ENCODE measurements at regions not wholly inside any gene's neighbourhood (a gene's known extent, or its start where the extent isn't known, plus 50 kb on each side); places are given as distances from the start of the nearest gene placed in this dataset.

- Histone ChIP-seq H3K9ac (ENCODE audit: low read length) (no peak overlapping the region), H3K9me3 (ENCODE audit: control insufficient read depth, low read length) (no peaks in the 10 kb centered on the region), H3K4me3 (ENCODE audit: low read length) (no peak overlapping the region), H3K27me3 (replicated peaks; ENCODE audit: control insufficient read depth, insufficient read depth, low read length) (no peaks in the 10 kb centered on the region), H3K4me1 (ENCODE audit: control insufficient read depth, insufficient read depth, low read length) (peaks cover 26% of the 10 kb centered on the region), H3K36me3 (ENCODE audit: control insufficient read depth, insufficient read depth, low read length, severe bottlenecking) (no peaks in the 10 kb centered on the region)
- DNase-seq (ENCODE audit: low read depth): peak; percentile 76
These were observed 59.5 kb downstream of the PTGS2 start for GRCh38 chr1:186620566-186621350.

- H3K4me3 ChIP-seq (ENCODE audit: low read length): peak overlapping the region; percentile 82
- peaks cover 26% of the 10 kb centered on the region for H3K4me1 ChIP-seq (ENCODE audit: control insufficient read depth, insufficient read depth, low read length)
- no peaks in the 10 kb centered on the region for H3K27me3 ChIP-seq (replicated peaks; ENCODE audit: control insufficient read depth, insufficient read depth, low read length)
- H3K9ac ChIP-seq (ENCODE audit: low read length): peak overlapping the region; percentile 61
- peak; percentile 60 for DNase-seq (ENCODE audit: low read depth)
- no peaks in the 10 kb centered on the region for H3K9me3 ChIP-seq (ENCODE audit: control insufficient read depth, low read length)
- no peaks in the 10 kb centered on the region for H3K36me3 ChIP-seq (ENCODE audit: control insufficient read depth, insufficient read depth, low read length, severe bottlenecking)
These were observed 61.6 kb downstream of the PTGS2 start for GRCh38 chr1:186618401-186619170.

- H3K9me3 ChIP-seq (ENCODE audit: control insufficient read depth, low read length): no peaks in the 10 kb centered on the region
- no peaks in the 10 kb centered on the region for H3K27me3 ChIP-seq (replicated peaks; ENCODE audit: control insufficient read depth, insufficient read depth, low read length)
- DNase-seq (ENCODE audit: low read depth): no peak
- peaks cover 26% of the 10 kb centered on the region for H3K4me1 ChIP-seq (ENCODE audit: control insufficient read depth, insufficient read depth, low read length)
- H3K9ac ChIP-seq (ENCODE audit: low read length): peak overlapping the region; percentile 61
- no peaks in the 10 kb centered on the region for H3K36me3 ChIP-seq (ENCODE audit: control insufficient read depth, insufficient read depth, low read length, severe bottlenecking)
- peak overlapping the region; percentile 82 for H3K4me3 ChIP-seq (ENCODE audit: low read length)
These were observed 62.3 kb downstream of the PTGS2 start for GRCh38 chr1:186617926-186618325.

DNA sequence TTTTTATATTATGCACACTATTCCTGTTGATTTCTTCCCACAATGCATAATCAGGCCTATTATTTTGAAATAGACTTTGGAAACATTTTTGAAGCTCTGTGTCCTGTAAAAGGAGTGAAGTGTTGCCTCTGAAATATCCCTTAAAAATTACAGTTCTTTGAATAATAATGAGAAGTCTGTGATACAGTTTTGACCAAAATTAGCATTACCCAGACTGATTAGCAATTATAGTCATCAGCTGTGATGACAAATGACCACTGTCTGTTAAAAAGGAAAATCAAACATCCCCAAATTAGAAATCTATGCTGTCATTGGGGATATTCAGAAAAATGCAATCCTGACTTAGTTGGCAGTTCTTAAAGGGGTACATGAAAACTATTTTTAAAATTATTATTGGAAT, 63.7 kb downstream of the PTGS2 start:
- H3K9ac ChIP-seq (ENCODE audit: low read length): no peak overlapping the region
- no peak for DNase-seq (ENCODE audit: low read depth)
- peaks cover 26% of the 10 kb centered on the region for H3K4me1 ChIP-seq (ENCODE audit: control insufficient read depth, insufficient read depth, low read length)
- no peaks in the 10 kb centered on the region for H3K36me3 ChIP-seq (ENCODE audit: control insufficient read depth, insufficient read depth, low read length, severe bottlenecking)
- H3K4me3 ChIP-seq (ENCODE audit: low read length): no peak overlapping the region
- no peaks in the 10 kb centered on the region for H3K27me3 ChIP-seq (replicated peaks; ENCODE audit: control insufficient read depth, insufficient read depth, low read length)
- H3K9me3 ChIP-seq (ENCODE audit: control insufficient read depth, low read length): no peaks in the 10 kb centered on the region

DNA sequence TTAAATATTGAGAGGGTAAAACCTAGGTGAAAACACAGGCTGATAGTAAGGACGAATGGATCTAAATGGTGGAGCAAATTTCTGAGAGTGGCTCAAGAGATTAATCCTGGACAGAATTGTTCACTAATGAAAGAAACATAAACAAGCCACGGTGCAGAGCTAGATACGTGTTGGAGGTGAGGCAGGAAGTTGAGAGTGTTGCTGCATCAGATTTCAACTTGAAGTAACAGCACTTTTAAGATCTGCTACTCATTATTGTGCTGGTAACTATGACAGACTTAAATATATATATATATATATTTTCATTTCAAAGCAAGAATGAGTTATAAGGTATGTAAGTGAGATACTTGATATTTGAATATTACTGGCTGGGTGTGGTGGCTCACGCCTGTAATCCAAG, 64.9 kb downstream of the PTGS2 start:
- Histone ChIP-seq H3K9me3 (ENCODE audit: control insufficient read depth, low read length) (no peaks in the 10 kb centered on the region), H3K9ac (ENCODE audit: low read length) (no peak overlapping the region), H3K4me1 (ENCODE audit: control insufficient read depth, insufficient read depth, low read length) (peaks cover 15% of the 10 kb centered on the region), H3K27me3 (replicated peaks; ENCODE audit: control insufficient read depth, insufficient read depth, low read length) (no peaks in the 10 kb centered on the region), H3K36me3 (ENCODE audit: control insufficient read depth, insufficient read depth, low read length, severe bottlenecking) (no peaks in the 10 kb centered on the region), H3K4me3 (ENCODE audit: low read length) (no peak overlapping the region)
- no peak for DNase-seq (ENCODE audit: low read depth)

DNA sequence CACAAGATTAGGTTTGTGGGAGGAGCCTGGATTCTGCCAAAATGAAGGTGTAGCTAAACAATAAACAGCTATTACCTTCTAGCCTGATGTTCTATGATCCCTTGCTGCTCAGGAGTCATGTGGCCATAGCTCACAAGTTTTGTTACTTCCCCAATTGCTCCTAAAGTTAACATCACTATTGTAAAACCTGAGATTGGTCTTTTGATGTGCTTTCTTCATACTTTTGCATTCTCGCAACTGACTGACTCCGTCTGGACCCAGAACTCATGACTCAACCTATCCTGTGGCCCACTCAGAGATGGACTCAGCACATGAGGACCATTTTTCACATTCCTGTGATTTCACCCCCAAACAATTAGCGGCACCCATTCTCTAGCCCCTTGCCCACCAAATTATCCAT, 69.1 kb downstream of the PTGS2 start:
- Histone ChIP-seq H3K27me3 (replicated peaks; ENCODE audit: control insufficient read depth, insufficient read depth, low read length) (no peaks in the 10 kb centered on the region), H3K4me1 (ENCODE audit: control insufficient read depth, insufficient read depth, low read length) (no peaks in the 10 kb centered on the region), H3K9ac (ENCODE audit: low read length) (no peak overlapping the region), H3K4me3 (ENCODE audit: low read length) (no peak overlapping the region), H3K36me3 (ENCODE audit: control insufficient read depth, insufficient read depth, low read length, severe bottlenecking) (no peaks in the 10 kb centered on the region), H3K9me3 (ENCODE audit: control insufficient read depth, low read length) (no peaks in the 10 kb centered on the region)
- no peak for DNase-seq (ENCODE audit: low read depth)

DNA sequence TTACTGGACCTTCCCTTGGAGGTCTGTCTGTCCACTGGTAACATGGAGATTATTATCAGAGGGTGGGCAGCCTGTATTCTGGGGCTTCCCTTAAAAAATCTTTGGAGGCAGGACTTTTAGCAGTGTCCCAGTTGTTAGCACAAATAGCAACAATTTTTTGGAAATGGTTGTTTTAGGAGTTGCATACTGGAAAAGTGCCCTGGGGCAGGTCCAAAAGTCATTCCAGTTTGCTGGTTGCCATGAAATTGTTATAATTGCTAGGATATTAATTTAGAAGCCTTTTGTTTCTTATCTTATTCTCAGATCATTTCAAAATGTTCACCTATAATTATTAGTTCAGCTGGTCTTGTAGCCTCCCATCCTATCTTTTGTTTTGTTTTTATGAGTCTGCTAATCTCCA, 71.0 kb downstream of the PTGS2 start:
- H3K4me1 ChIP-seq (ENCODE audit: control insufficient read depth, insufficient read depth, low read length): no peaks in the 10 kb centered on the region
- no peaks in the 10 kb centered on the region for H3K36me3 ChIP-seq (ENCODE audit: control insufficient read depth, insufficient read depth, low read length, severe bottlenecking)
- H3K27me3 ChIP-seq (replicated peaks; ENCODE audit: control insufficient read depth, insufficient read depth, low read length): no peaks in the 10 kb centered on the region
- no peaks in the 10 kb centered on the region for H3K9me3 ChIP-seq (ENCODE audit: control insufficient read depth, low read length)
- DNase-seq (ENCODE audit: low read depth): no peak
- H3K4me3 ChIP-seq (ENCODE audit: low read length): no peak overlapping the region
- no peak overlapping the region for H3K9ac ChIP-seq (ENCODE audit: low read length)

DNA sequence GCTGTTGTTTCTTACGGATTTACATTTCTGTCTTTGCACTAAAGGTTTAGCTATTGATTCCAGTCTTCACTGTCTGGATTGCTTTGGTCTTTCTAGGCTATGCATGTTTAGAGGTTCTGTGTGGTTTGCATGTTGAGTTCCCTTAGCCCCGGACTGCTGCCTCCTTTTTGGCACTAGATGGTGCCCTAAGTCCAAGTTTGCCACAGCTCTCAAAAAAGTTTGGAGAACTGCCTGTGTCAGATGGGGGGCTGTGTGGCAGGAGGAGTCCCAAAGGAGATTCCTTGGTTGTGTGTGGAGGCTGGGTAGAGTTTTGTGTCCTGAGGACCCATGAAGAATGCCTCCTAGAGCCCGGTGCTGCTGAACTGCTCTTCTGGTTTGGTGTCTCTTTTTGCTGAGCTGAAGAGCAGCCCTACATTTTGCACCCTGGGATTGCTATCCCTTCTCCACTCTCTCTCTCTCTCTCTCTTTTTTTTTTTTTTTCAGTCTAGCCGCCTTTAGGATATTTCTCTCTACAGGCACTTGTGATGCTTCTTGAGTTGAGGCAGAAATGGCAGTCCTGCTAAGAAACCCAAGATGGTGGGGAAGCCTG, 74.4 kb downstream of the PTGS2 start:
- peak; percentile 77 for DNase-seq (ENCODE audit: low read depth)
- H3K9me3 ChIP-seq (ENCODE audit: control insufficient read depth, low read length): no peaks in the 10 kb centered on the region
- no peaks in the 10 kb centered on the region for H3K4me1 ChIP-seq (ENCODE audit: control insufficient read depth, insufficient read depth, low read length)
- no peak overlapping the region for H3K4me3 ChIP-seq (ENCODE audit: low read length)
- no peaks in the 10 kb centered on the region for H3K27me3 ChIP-seq (replicated peaks; ENCODE audit: control insufficient read depth, insufficient read depth, low read length)
- H3K9ac ChIP-seq (ENCODE audit: low read length): no peak overlapping the region
- H3K36me3 ChIP-seq (ENCODE audit: control insufficient read depth, insufficient read depth, low read length, severe bottlenecking): no peaks in the 10 kb centered on the region

DNA sequence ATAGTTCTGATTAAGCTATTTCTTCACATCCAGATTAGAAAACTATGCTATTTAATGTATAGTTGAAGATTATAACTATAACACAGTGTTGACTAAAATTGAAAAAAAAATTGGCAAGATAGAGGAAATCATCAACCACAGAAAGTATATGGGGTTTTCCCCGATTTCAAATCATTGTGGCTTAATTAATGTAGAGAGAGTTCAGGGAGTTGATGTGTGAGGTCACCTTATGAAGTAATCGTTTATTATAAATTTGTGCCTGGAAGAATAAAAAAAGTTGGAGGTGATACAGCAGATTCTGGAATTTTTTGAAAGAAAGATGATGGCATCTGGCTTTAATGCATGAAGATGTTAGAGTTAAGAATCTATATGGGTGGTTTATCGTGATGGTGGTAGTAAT, 84.3 kb downstream of the PTGS2 start:
- no peaks in the 10 kb centered on the region for H3K4me1 ChIP-seq (ENCODE audit: control insufficient read depth, insufficient read depth, low read length)
- no peak overlapping the region for H3K9ac ChIP-seq (ENCODE audit: low read length)
- peaks cover 33% of the 10 kb centered on the region for H3K9me3 ChIP-seq (ENCODE audit: control insufficient read depth, low read length)
- no peaks in the 10 kb centered on the region for H3K27me3 ChIP-seq (replicated peaks; ENCODE audit: control insufficient read depth, insufficient read depth, low read length)
- H3K4me3 ChIP-seq (ENCODE audit: low read length): no peak overlapping the region
- DNase-seq (ENCODE audit: low read depth): no peak
- H3K36me3 ChIP-seq (ENCODE audit: control insufficient read depth, insufficient read depth, low read length, severe bottlenecking): no peaks in the 10 kb centered on the region

- Histone ChIP-seq H3K4me1 (ENCODE audit: control insufficient read depth, insufficient read depth, low read length) (peaks cover 10% of the 10 kb centered on the region), H3K27me3 (replicated peaks; ENCODE audit: control insufficient read depth, insufficient read depth, low read length) (no peaks in the 10 kb centered on the region), H3K36me3 (ENCODE audit: control insufficient read depth, insufficient read depth, low read length, severe bottlenecking) (no peaks in the 10 kb centered on the region), H3K9ac (ENCODE audit: low read length) (no peak overlapping the region), H3K4me3 (ENCODE audit: low read length) (no peak overlapping the region), H3K9me3 (ENCODE audit: control insufficient read depth, low read length) (peaks cover 4% of the 10 kb centered on the region)
- no peak for DNase-seq (ENCODE audit: low read depth)
These were observed 101.8 kb downstream of the PTGS2 start for GRCh38 chr1:186578325-186579016.

- Histone ChIP-seq H3K9ac (ENCODE audit: low read length) (no peak overlapping the region), H3K36me3 (ENCODE audit: control insufficient read depth, insufficient read depth, low read length, severe bottlenecking) (no peaks in the 10 kb centered on the region), H3K27me3 (replicated peaks; ENCODE audit: control insufficient read depth, insufficient read depth, low read length) (no peaks in the 10 kb centered on the region), H3K4me3 (ENCODE audit: low read length) (no peak overlapping the region), H3K4me1 (ENCODE audit: control insufficient read depth, insufficient read depth, low read length) (peaks cover 10% of the 10 kb centered on the region), H3K9me3 (ENCODE audit: control insufficient read depth, low read length) (no peaks in the 10 kb centered on the region)
- no peak for DNase-seq (ENCODE audit: low read depth)
These were observed 102.6 kb downstream of the PTGS2 start for GRCh38 chr1:186577633-186578032.
